Neural progenitor cell (in vitro differentiated cells): ENCODE measurements at regions not wholly inside any gene's neighbourhood (a gene's known extent, or its start where the extent isn't known, plus 50 kb on each side); places are given as distances from the start of the nearest gene placed in this dataset.

Experiments used
- DNase-seq: peaks from one replicate; pipeline ENCODE4 v3.0.0-alpha.2; 2016; ENCODE audit warnings: low spot score
- H2AFZ ChIP-seq: fragments of 200-600 bp; sonication (generic); replicated peaks from 2 replicates; pipeline ENCODE4 v1.6.1; 2016; ENCODE audit warnings: antibody characterized with exemption
- H3F3A ChIP-seq: fragments of 200-600 bp; sonication (generic); 2 replicates; pipeline ENCODE4 v1.6.1; 2016; ENCODE audit warnings: antibody characterized with exemption, low read depth
- H3K27ac ChIP-seq: fragments of 200-600 bp; sonication (generic); 2 replicates; pipeline ENCODE4 v1.5.1; 2016; ENCODE audit warnings: mild to moderate bottlenecking
- H3K27me3 ChIP-seq: fragments of 200-600 bp; sonication (generic); 2 replicates; pipeline ENCODE4 v1.6.1; 2016; ENCODE audit warnings: mild to moderate bottlenecking, moderate library complexity
- H3K36me3 ChIP-seq: fragments of 200-600 bp; sonication (generic); 2 replicates; pipeline ENCODE4 v1.5.1; 2016
- H3K4me1 ChIP-seq: fragments of 200-600 bp; sonication (generic); 2 replicates; pipeline ENCODE4 v1.6.1; 2016; ENCODE audit warnings: mixed run types
- H3K4me2 ChIP-seq: fragments of 200-600 bp; sonication (generic); 2 replicates; pipeline ENCODE4 v1.6.1; 2016
- H3K4me3 ChIP-seq: fragments of 200-600 bp; sonication (generic); 2 replicates; pipeline ENCODE4 v1.5.1; 2016
- H3K79me2 ChIP-seq: fragments of 200-600 bp; sonication (generic); 2 replicates; pipeline ENCODE4 v1.6.1; 2016; ENCODE audit warnings: low read depth
- H3K9ac ChIP-seq: fragments of 200-600 bp; sonication (generic); 2 replicates; pipeline ENCODE4 v1.6.1; 2016
- H3K9me3 ChIP-seq: fragments of 200-600 bp; sonication (generic); 2 replicates; pipeline ENCODE4 v1.5.1; 2016; ENCODE audit warnings: low read depth
- H4K20me1 ChIP-seq: fragments of 200-600 bp; sonication (generic); 2 replicates; pipeline ENCODE4 v1.6.1; 2016; ENCODE audit warnings: low read depth
- H3K27ac Mint-ChIP-seq: 3 replicates; pipeline ENCODE4 v1.8.0; 2021; ENCODE audit warnings: mixed read lengths
- H3K27me3 Mint-ChIP-seq: 2 replicates; pipeline ENCODE4 v1.8.0; 2022; ENCODE audit warnings: low read depth, mild to moderate bottlenecking, inconsistent platforms, moderate library complexity, mixed read lengths; ENCODE audit not compliant: insufficient read depth
- H3K36me3 Mint-ChIP-seq: 3 replicates; pipeline ENCODE4 v1.8.0; 2021; ENCODE audit warnings: mixed read lengths
- H3K4me1 Mint-ChIP-seq: 3 replicates; pipeline ENCODE4 v1.8.0; 2021; ENCODE audit warnings: mixed read lengths
- H3K4me3 Mint-ChIP-seq: 3 replicates; pipeline ENCODE4 v1.8.0; 2021; ENCODE audit warnings: mild to moderate bottlenecking, moderate library complexity, mixed read lengths
- H3K9me3 Mint-ChIP-seq: 3 replicates; pipeline ENCODE4 v1.8.0; 2020; ENCODE audit warnings: mixed read lengths
- CTCF ChIP-seq: fragments of 200-600 bp; sonication (generic); IDR thresholded peaks from 2 replicates; pipeline ENCODE4 v1.5.1; 2017; ENCODE audit warnings: antibody characterized with exemption, mild to moderate bottlenecking
- EZH2 ChIP-seq: fragments of 200-600 bp; sonication (generic); IDR thresholded peaks from 2 replicates; pipeline ENCODE4 v1.6.1; 2017; ENCODE audit warnings: antibody characterized with exemption, mild to moderate bottlenecking, moderate library complexity
- EZH2phosphoT487 ChIP-seq: fragments of 200-600 bp; sonication (generic); IDR thresholded peaks from 2 replicates; pipeline ENCODE4 v1.6.1; 2017; ENCODE audit warnings: antibody characterized with exemption

GRCh38 chr2:18237298-18237697 lies 323.2 kb downstream of the RDH14 start:
- TF ChIP-seq EZH2 (no peak), EZH2phosphoT487 (no peak), CTCF (no peak)
- Mint-ChIP-seq H3K9me3 (no peaks in the 10 kb centered on the region), H3K4me1 (no peaks in the 10 kb centered on the region), H3K27ac (no peak overlapping the region), H3K4me3 (no peak overlapping the region), H3K36me3 (no peaks in the 10 kb centered on the region), H3K27me3 (no peaks in the 10 kb centered on the region)
- H3F3A ChIP-seq, result no peaks in the 10 kb centered on the region
- no peaks in the 10 kb centered on the region for H3K36me3 ChIP-seq
- no peaks in the 10 kb centered on the region for H4K20me1 ChIP-seq
- H3K9ac ChIP-seq, result no peak overlapping the region
- no peaks in the 10 kb centered on the region for H3K9me3 ChIP-seq
- no peaks in the 10 kb centered on the region for H3K27me3 ChIP-seq
- no peaks in the 10 kb centered on the region for H3K79me2 ChIP-seq
- no peak overlapping the region for H3K4me3 ChIP-seq
- H3K27ac ChIP-seq, result no peak overlapping the region
- H3K4me1 ChIP-seq, result peaks cover 5% of the 10 kb centered on the region
- H3K4me2 ChIP-seq, result no peak overlapping the region
- DNase-seq, result no peak
- H2AFZ ChIP-seq, result no peak overlapping the region

GRCh38 chr2:18232731-18233438 lies 327.6 kb downstream of the RDH14 start:
- Histone ChIP-seq H3F3A (no peaks in the 10 kb centered on the region), H3K79me2 (no peaks in the 10 kb centered on the region), H3K36me3 (no peaks in the 10 kb centered on the region), H4K20me1 (no peaks in the 10 kb centered on the region), H3K9me3 (no peaks in the 10 kb centered on the region), H3K27ac (no peak overlapping the region), H3K4me1 (peaks cover 5% of the 10 kb centered on the region), H2AFZ (peak overlapping the region; percentile 33), H3K4me2 (no peak overlapping the region), H3K9ac (no peak overlapping the region), H3K4me3 (no peak overlapping the region), H3K27me3 (no peaks in the 10 kb centered on the region)
- Mint-ChIP-seq H3K4me3 (no peak overlapping the region), H3K36me3 (no peaks in the 10 kb centered on the region), H3K4me1 (no peaks in the 10 kb centered on the region), H3K27ac (no peak overlapping the region), H3K9me3 (no peaks in the 10 kb centered on the region), H3K27me3 (no peaks in the 10 kb centered on the region)
- TF ChIP-seq EZH2phosphoT487 (no peak), EZH2 (no peak), CTCF (no peak)
- no peak for DNase-seq

GRCh38 chr2:18230668-18231067 lies 329.8 kb downstream of the RDH14 start:
- H4K20me1 ChIP-seq, result no peaks in the 10 kb centered on the region
- peaks cover 9% of the 10 kb centered on the region for H3K9me3 Mint-ChIP-seq
- no peaks in the 10 kb centered on the region for H3K27me3 ChIP-seq
- H3K36me3 Mint-ChIP-seq, result no peaks in the 10 kb centered on the region
- H2AFZ ChIP-seq, result no peak overlapping the region
- H3K36me3 ChIP-seq, result no peaks in the 10 kb centered on the region
- H3K4me1 ChIP-seq, result no peaks in the 10 kb centered on the region
- H3K4me1 Mint-ChIP-seq, result no peaks in the 10 kb centered on the region
- DNase-seq, result no peak
- no peak overlapping the region for H3K4me2 ChIP-seq
- H3K27me3 Mint-ChIP-seq, result no peaks in the 10 kb centered on the region
- H3K4me3 ChIP-seq, result no peak overlapping the region
- no peaks in the 10 kb centered on the region for H3K79me2 ChIP-seq
- no peak overlapping the region for H3K9ac ChIP-seq
- no peak overlapping the region for H3K27ac ChIP-seq
- no peak overlapping the region for H3K27ac Mint-ChIP-seq
- no peaks in the 10 kb centered on the region for H3F3A ChIP-seq
- H3K9me3 ChIP-seq, result no peaks in the 10 kb centered on the region
- H3K4me3 Mint-ChIP-seq, result no peak overlapping the region
- TF ChIP-seq CTCF (no peak), EZH2 (no peak), EZH2phosphoT487 (no peak)
